HG02610 (cell line): ENCODE measurements at regions not wholly inside any gene's neighbourhood (a gene's known extent, or its start where the extent isn't known, plus 50 kb on each side); places are given as distances from the start of the nearest gene placed in this dataset.

ENCODE experiments used
- ATAC-seq: cut with Tn5 transposase; IDR thresholded peaks from one replicate; pipeline ENCODE4 v1.9.1; 2021; ENCODE audit warnings: mild to moderate bottlenecking, moderate library complexity; ENCODE audit not compliant: unreplicated experiment

GRCh38 chr3:137061186-137061585 is 103.4 kb downstream of the IL20RB start:
- no peak for ATAC-seq

GRCh38 chr3:137062250-137062649 is 104.5 kb downstream of the IL20RB start:
- peak; percentile 88 for ATAC-seq

- ATAC-seq = no peak
Measured at GRCh38 chr3:137065381-137065780, 107.6 kb downstream of the IL20RB start.

- ATAC-seq = no peak
Measured at GRCh38 chr3:137066092-137066491, 108.3 kb downstream of the IL20RB start.

- ATAC-seq = no peak
Measured at GRCh38 chr3:137071104-137071503, 113.3 kb downstream of the IL20RB start.

GRCh38 chr3:137075020-137075419 is 117.2 kb downstream of the IL20RB start:
- ATAC-seq = no peak

GRCh38 chr3:137078040-137078439 is 120.3 kb downstream of the IL20RB start:
- no peak for ATAC-seq

GRCh38 chr3:137079571-137079970 is 121.8 kb downstream of the IL20RB start:
- no peak for ATAC-seq

- ATAC-seq = no peak
Measured at GRCh38 chr3:137081711-137082110, 123.9 kb downstream of the IL20RB start.

GRCh38 chr3:137082763-137083162 is 125.0 kb downstream of the IL20RB start:
- ATAC-seq = no peak

- no peak for ATAC-seq
Measured at GRCh38 chr3:137083332-137083731, 125.5 kb downstream of the IL20RB start.

GRCh38 chr3:137084586-137084985 is 126.8 kb downstream of the IL20RB start:
- ATAC-seq = no peak

- no peak for ATAC-seq
Measured at GRCh38 chr3:137097386-137097785, 139.6 kb downstream of the IL20RB start.

- no peak for ATAC-seq
Measured at GRCh38 chr3:137097852-137098251, 140.1 kb downstream of the IL20RB start.

- ATAC-seq = no peak
Measured at GRCh38 chr3:137099364-137100219, 141.8 kb downstream of the IL20RB start.

GRCh38 chr3:137100326-137100725 is 142.5 kb downstream of the IL20RB start:
- no peak for ATAC-seq

- ATAC-seq = no peak
Measured at GRCh38 chr3:137103739-137104138, 146.0 kb downstream of the IL20RB start.

GRCh38 chr3:137105277-137105977 is 147.6 kb downstream of the IL20RB start:
- no peak for ATAC-seq

- ATAC-seq = no peak
Measured at GRCh38 chr3:137106612-137107240, 148.9 kb downstream of the IL20RB start.

GRCh38 chr3:137108699-137109440 is 151.1 kb downstream of the IL20RB start:
- no peak for ATAC-seq

GRCh38 chr3:137110392-137110996 is 152.7 kb downstream of the IL20RB start:
- ATAC-seq = no peak
